Hypothalamus (tissue), 51 donors: ENCODE measurements at regions not wholly inside any gene's neighbourhood (a gene's known extent, or its start where the extent isn't known, plus 50 kb on each side); places are given as distances from the start of the nearest gene placed in this dataset.
"Not testable (repeated sequence)": the region's sequence is repeated elsewhere in the genome, so short reads cannot be mapped to it uniquely, and the experiment has no call there.

ENCODE experiments used
- DNase-seq, 51 donors: peaks; one replicate each; lab custom pipeline; 2025; lab: John Stamatoyannopoulos, UW

DNA sequence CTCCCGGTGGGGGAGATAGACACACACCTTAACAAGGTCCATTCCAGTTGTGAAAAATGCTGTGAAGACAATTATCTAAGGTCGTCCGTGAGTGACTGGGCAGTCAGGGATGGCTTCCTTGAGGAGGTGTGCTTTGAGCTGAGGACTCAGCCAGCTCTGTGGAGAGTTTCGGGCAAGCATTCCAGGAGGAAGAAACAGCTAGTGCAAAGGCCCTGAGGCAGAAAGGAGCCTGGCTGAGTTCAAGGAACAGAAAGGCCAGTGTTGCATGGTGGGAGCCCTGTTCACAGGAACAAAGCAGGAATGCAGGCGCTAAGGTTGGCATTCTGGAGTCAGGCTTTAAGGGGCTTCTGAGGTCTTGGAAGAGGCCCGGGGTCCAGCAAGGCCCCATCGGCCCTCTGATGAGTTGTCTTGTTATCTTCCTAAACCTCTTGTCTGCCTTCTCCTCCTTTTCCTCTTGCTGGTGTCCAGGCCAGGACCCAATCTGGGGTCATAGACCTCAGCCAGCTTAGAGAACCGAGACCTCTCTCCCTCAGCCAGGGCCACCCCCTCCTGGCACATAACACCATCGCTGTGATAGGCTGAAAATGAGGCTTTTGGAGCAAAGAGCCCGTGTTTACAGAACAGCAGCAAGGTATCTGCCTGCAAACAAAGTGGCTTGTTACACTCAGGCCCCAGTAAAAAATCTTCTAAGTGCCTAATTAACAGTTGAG is 270.2 kb upstream of the MVB12B start:
- DNase-seq: no peak

DNA sequence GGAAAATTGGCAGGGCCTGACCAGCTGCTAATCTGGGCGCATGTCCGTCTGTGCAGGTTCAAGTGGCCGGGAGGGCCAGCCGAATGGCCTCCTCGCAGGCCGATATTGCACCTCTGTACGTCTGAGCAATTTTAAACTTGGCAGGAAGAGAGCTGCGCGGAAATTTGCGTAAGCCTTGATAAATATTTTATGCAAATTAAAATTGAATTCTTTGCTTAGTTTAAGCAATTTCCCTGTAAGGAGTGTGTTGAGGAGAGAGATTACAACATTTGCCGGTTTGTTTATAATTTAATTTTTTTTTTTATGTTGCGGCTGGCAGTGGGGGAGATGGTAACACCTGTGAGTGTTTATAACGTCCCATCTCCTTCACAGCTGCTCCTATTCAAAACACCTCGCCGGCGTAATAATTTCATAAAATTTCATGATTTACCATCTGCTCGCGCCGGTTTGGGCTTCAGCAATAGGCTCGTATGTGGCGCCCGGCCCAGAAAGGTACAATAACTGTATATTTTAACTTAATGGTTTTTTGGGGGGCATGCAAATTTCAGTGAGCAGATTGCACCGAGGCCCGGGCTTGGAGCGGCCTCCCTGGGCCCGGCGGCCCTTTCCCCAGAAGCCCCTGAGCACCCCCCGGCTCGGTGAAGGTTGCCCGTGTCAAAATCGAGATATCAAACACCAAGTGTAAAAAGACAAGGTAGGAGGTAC is 269.4 kb upstream of the MVB12B start:
- peak in 1 of 51 donors; percentile 63 for DNase-seq

DNA sequence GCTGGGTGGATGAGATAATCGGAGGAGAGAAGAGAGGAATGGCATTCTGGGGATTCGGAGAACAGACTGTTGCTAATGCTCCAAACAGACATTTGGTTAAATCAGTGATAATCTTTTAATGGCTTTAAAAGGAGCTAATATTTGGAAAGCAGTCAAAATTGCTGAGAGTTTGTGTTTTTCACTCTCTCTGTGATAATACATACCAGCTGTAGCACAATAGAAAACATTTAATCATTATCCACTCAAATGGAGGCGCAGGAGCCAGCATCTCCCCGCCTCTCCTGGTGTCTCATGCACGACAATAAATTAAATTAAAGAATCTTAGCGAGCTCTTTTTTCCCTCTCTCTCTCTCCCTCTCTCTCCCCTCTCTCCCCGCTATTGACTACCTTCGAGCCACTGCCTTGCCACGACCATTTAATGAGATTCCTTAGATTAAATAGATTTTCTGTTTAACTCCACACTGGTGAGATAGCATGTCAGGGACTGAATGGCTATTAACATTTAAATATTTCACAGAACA is 268.6 kb upstream of the MVB12B start:
- DNase-seq: peak in 1 of 51 donors; percentile 57

DNA sequence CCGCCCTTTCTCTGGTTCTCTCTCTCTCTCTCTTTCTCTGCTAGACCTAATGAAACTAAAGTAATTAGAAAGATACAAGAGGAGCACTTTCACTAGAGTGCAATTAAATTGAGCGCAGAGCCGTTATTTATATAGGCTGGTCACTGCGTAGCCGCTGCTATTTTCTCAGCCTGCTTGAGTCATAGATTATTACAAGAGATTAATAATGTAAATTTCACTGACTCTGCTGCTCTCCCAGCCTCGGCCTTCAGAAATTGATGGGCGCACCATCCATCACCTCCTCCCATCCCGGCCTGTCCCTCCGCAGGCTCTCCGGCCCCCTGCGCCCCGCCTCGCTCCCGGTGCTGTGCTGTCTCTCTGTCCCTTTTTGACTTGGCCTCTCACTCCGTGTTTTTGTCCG is 268.0 kb upstream of the MVB12B start:
- DNase-seq: no peak

GRCh38 chr9:126061575-126061974 is 265.1 kb upstream of the MVB12B start:
- DNase-seq: no peak

DNA sequence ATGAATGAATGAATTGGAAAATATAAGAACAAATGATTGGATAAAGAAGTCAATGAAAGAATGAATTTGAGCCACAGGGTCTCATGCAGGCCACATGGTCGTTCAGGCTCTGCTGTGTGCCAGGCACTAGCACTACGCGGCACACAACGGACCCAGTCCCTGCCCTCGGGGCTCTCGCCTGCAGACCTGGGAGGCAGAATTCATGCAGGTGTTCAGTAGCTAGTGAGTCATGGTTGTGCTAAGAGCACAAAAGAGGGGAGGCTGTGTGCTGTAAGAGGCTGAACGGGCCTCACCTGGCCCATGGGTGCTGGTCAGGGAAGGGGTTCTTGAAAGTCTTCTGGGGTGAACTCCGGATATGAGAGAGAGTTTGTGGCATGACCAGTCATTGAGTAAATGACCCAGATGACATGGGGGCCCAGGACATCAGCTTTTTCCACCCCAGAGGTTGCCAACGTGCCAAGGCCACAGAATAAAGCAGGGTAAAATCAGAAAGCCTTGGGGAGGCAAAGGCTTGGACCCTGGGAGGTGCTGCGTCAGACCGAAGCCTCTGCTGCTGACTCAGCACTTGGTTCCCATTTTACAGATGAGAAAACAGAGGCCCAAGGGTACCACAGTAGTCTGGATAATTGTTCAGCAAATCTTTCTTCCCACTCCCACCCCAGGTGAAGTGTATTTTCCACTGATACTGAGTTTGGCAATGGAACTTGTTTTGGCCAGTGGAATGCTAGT is 264.3 kb upstream of the MVB12B start:
- DNase-seq: no peak

DNA sequence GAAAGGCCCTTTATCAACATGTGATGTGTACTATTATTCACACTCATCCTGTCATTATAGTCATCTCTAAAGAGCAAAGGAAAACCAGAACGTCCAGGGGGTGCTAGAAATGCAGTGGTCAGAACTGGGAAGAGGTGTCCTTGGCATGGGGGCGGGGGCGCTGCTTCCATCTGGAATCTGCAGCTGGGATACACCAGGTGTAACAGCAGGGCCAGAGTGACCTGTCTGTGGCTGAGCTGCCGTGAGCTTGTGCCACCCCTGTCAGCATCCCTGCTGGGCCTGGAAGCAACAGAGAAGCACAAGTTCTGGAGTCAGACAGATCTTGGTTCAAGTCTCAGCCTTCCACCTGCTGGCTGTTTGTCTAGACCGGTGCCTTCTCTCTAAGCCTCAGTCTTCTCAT is 263.3 kb upstream of the MVB12B start:
- no peak for DNase-seq

DNA sequence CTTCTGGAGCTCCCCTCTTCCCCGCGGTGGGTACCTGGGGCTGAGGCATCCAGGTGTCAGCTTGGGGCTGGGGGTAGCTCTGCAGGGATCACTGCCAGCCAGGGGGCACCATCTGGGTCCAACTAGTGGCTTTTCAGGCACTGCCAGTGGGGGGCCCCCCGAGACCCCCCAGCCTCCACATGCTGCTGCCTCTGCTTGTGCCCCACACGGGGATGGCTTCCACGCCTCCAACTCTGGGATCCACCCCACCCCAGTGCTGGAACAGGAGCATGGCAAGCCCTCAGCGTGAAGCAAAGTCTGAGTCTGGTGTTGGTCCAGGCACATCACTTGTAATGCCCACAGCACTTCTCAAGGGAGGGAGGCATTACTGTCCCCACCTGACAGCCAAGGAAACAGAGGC is 260.5 kb upstream of the MVB12B start:
- DNase-seq: no peak

GRCh38 chr9:126067031-126067734 is 259.4 kb upstream of the MVB12B start:
- DNase-seq: no peak

- DNase-seq: no peak
These were observed 257.9 kb upstream of the MVB12B start for GRCh38 chr9:126068534-126069230.

- DNase-seq: no peak
These were observed 257.2 kb upstream of the MVB12B start for GRCh38 chr9:126069400-126069955.

GRCh38 chr9:126070058-126070655 is 256.5 kb upstream of the MVB12B start:
- DNase-seq: no peak

- DNase-seq: no peak
These were observed 255.4 kb upstream of the MVB12B start for GRCh38 chr9:126071076-126071750.

DNA sequence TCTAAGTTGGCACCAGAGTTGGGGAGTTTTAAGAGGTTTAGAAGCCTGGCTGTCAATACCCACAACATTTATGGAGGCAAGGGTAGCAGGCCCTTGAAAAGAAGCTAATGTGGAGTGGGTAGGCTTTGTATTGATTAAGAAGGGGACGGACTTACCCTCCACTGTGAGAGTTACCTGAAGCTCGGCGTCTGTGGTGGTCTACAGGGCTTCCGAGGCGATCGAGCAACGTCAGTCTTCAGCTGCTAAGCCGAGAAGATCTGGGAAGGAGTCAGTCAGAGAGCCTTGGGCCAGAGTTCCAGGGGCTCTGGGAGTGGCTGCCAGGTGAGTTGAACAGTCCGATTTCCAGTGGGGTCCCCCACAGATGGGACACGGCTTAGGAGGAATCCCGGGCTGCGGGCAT is 249.0 kb upstream of the MVB12B start:
- not testable (repeated sequence) for DNase-seq

DNA sequence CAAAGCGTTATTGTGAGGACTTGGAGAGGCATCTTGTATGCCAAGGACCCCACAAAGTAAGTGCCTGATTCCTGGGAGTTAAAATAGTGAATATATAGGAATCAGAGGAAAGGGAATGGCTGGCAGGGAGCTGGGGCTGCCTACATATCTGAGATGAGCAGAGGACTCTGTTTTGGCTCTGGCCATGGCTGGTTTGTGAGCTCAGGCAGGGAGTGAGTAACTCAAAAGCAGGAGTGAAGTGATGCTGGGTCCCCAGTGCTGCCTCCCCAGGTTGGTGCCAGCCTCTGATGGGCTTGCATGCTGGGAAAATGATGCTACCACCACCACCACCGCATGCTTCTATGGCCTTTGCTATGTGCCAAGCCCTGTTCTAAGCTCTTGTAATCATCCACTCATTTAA is 246.0 kb upstream of the MVB12B start:
- no peak for DNase-seq

DNA sequence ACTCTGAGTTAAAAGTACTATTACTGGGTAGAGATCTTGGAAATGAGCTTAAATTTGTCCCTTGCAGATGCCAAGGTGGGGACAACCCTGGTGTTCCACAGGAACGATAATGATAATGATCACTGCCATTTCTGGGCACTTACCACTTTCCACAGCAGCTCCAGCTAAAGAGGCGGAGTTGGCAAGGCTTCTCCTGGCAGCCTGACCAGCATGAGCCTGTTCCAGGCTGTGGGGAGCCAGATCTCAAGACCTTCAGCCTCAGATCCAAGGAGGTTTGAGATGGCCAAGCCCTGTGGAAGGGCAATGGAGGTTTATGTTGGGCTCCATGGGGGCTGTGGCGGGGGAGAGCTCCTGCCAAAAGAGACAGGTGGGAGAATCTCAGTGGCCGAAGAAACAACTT is 244.9 kb upstream of the MVB12B start:
- DNase-seq: no peak

DNA sequence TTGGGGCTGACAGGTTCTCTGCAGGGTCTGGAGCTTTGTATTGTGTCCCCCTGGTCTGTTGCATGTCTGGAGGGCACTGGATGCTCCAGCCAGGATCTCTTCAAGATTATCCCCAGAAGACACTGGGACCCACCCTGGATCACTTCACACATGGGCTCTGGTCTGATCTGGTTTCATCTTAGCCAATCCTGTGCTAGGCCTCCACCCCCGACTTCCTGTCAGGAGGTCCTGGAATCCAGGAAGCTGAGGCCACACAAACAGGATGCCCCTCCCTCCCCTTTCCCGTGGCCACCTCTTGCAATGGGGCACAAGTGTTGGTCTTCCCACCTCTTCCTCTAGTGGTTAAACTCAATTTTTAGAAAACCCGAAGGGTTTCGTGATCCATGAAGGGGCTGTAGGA is 242.6 kb upstream of the MVB12B start:
- no peak for DNase-seq

DNA sequence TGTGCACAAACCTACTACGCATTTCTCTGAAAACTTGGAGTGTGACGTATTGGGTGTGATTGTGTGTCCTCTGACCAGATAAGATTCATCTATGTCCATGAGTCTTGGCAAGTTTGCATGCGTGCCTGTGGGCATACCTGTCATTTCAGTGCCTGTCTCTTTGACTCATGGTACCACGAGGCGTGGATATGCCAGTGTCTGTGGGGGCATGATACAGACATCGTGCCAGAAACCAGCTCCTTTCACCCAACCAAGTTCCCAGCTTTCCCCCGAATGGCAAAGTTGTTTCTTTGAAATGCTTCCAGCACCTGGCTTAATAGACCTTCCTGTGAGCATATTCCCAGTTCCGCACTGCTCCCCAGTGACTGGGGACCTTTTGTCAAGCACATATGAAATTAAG is 241.9 kb upstream of the MVB12B start:
- DNase-seq: peak in 1 of 51 donors; percentile 48

DNA sequence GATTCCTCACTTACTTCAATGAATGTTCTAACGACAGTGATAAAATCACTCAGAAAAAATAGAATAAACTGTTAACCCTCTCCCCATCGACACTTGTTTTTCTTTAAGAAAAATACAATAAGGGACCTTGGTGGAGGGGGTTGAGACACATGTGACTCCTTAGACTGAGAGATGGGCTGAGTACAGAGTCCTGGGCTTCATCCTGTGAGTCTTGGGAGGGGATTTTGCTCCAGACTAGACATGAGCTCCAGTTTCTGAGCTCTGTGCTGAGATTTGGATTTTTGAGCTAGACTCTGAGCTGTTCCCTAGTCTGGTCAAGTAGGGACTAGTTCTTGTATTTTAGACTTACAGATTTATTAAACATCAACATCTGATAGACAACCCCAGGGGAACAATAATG is 241.5 kb upstream of the MVB12B start:
- no peak for DNase-seq
